ENCODE measurements at regions not wholly inside any gene's neighbourhood (a gene's known extent, or its start where the extent isn't known, plus 50 kb on each side); places are given as distances from the start of the nearest gene placed in this dataset.

- no peaks in the 10 kb centered on the region for H3K9me2 ChIP-seq (replicated peaks; ENCODE audit: insufficient read depth)
- H3K27ac ChIP-seq: no peak overlapping the region
- no peak overlapping the region for H3K4me2 ChIP-seq
- H3K4me1 ChIP-seq (ENCODE audit: insufficient read depth): peaks cover 1% of the 10 kb centered on the region
- no peaks in the 10 kb centered on the region for H3K27me3 ChIP-seq
- no peaks in the 10 kb centered on the region for H3K9me3 ChIP-seq (ENCODE audit: low read depth)
- no peaks in the 10 kb centered on the region for H3K36me3 ChIP-seq (replicated peaks; ENCODE audit: insufficient read depth, low read depth)
- 93% methylated on average over 10 of the region's 10 CpGs for WGBS (ENCODE audit: low lambda C conversion rate, missing lambda C conversion rate)
- TF ChIP-seq EZH2 (IDR thresholded peaks at IDR 0.05; ENCODE audit: borderline replicate concordance) (no peak), EZH2phosphoT487 (IDR thresholded peaks at IDR 0.05; ENCODE audit: low read depth, severe bottlenecking, unreplicated experiment) (no peak), CTCF (IDR thresholded peaks at IDR 0.05; ENCODE audit: poor library complexity) (no peak)
- no peak for DNase-seq (ENCODE audit: low spot score)
- no peaks in the 10 kb centered on the region for H3K79me2 ChIP-seq
- no peak overlapping the region for H2AFZ ChIP-seq
- H4K20me1 ChIP-seq (ENCODE audit: insufficient read depth, poor library complexity, severe bottlenecking): no peaks in the 10 kb centered on the region
- H3K4me3 ChIP-seq: no peak overlapping the region
These were observed 139.0 kb upstream of the NCOR2 start for GRCh38 chr12:124706363-124706762.

- Histone ChIP-seq H3K27ac (no peak overlapping the region), H4K20me1 (ENCODE audit: insufficient read depth, poor library complexity, severe bottlenecking) (no peaks in the 10 kb centered on the region), H3K9me3 (ENCODE audit: low read depth) (no peaks in the 10 kb centered on the region), H3K4me3 (no peak overlapping the region), H3K4me2 (no peak overlapping the region), H3K36me3 (replicated peaks; ENCODE audit: insufficient read depth, low read depth) (no peaks in the 10 kb centered on the region), H3K4me1 (ENCODE audit: insufficient read depth) (peaks cover 9% of the 10 kb centered on the region), H3K27me3 (no peaks in the 10 kb centered on the region), H3K79me2 (no peaks in the 10 kb centered on the region), H3K9me2 (replicated peaks; ENCODE audit: insufficient read depth) (no peaks in the 10 kb centered on the region), H2AFZ (no peak overlapping the region)
- TF ChIP-seq EZH2phosphoT487 (IDR thresholded peaks at IDR 0.05; ENCODE audit: low read depth, severe bottlenecking, unreplicated experiment) (no peak), EZH2 (IDR thresholded peaks at IDR 0.05; ENCODE audit: borderline replicate concordance) (no peak), CTCF (IDR thresholded peaks at IDR 0.05; ENCODE audit: poor library complexity) (no peak)
- 67% methylated on average over 11 of the region's 11 CpGs for WGBS (ENCODE audit: low lambda C conversion rate, missing lambda C conversion rate)
- DNase-seq (ENCODE audit: low spot score): no peak
These were observed 138.2 kb upstream of the NCOR2 start for GRCh38 chr12:124705545-124706138.

GRCh38 chr12:124704619-124705018 lies 137.2 kb upstream of the NCOR2 start:
- 78% methylated on average over 12 of the region's 13 CpGs for WGBS (ENCODE audit: low lambda C conversion rate, missing lambda C conversion rate)
- no peaks in the 10 kb centered on the region for H3K36me3 ChIP-seq (replicated peaks; ENCODE audit: insufficient read depth, low read depth)
- H3K27ac ChIP-seq: no peak overlapping the region
- TF ChIP-seq EZH2 (IDR thresholded peaks at IDR 0.05; ENCODE audit: borderline replicate concordance) (no peak), EZH2phosphoT487 (IDR thresholded peaks at IDR 0.05; ENCODE audit: low read depth, severe bottlenecking, unreplicated experiment) (no peak), CTCF (IDR thresholded peaks at IDR 0.05; ENCODE audit: poor library complexity) (no peak)
- H3K27me3 ChIP-seq: no peaks in the 10 kb centered on the region
- no peak overlapping the region for H3K4me2 ChIP-seq
- no peak overlapping the region for H3K4me3 ChIP-seq
- H3K9me2 ChIP-seq (replicated peaks; ENCODE audit: insufficient read depth): no peaks in the 10 kb centered on the region
- H2AFZ ChIP-seq: no peak overlapping the region
- H4K20me1 ChIP-seq (ENCODE audit: insufficient read depth, poor library complexity, severe bottlenecking): no peaks in the 10 kb centered on the region
- no peaks in the 10 kb centered on the region for H3K79me2 ChIP-seq
- DNase-seq (ENCODE audit: low spot score): no peak
- H3K4me1 ChIP-seq (ENCODE audit: insufficient read depth): peaks cover 10% of the 10 kb centered on the region
- no peaks in the 10 kb centered on the region for H3K9me3 ChIP-seq (ENCODE audit: low read depth)

All from hepatocyte (in vitro differentiated cells).